MM.1S (cell line): ENCODE measurements at regions not wholly inside any gene's neighbourhood (a gene's known extent, or its start where the extent isn't known, plus 50 kb on each side); places are given as distances from the start of the nearest gene placed in this dataset.

Experiments used
- EZH2 ChIP-seq: fragments of 300-600 bp; sonication (generic); optimal IDR thresholded peaks from 2 replicates; pipeline ENCODE3; 2017; ENCODE audit warnings: low read depth, mild to moderate bottlenecking, antibody characterized with exemption, low read length, mixed read lengths
- EZH2phosphoT487 ChIP-seq: fragments of 300-600 bp; sonication (generic); IDR thresholded peaks from 2 replicates; pipeline ENCODE4 v1.6.1; 2018; ENCODE audit warnings: antibody characterized with exemption, low read length
- TF ChIP-seq, protein P1 (sequence below): fragments of 300-600 bp; sonication (generic); IDR thresholded peaks from 2 replicates; pipeline ENCODE4 v1.5.1; 2016; ENCODE audit warnings: antibody characterized with exemption, low read length, mixed read lengths

DNA sequence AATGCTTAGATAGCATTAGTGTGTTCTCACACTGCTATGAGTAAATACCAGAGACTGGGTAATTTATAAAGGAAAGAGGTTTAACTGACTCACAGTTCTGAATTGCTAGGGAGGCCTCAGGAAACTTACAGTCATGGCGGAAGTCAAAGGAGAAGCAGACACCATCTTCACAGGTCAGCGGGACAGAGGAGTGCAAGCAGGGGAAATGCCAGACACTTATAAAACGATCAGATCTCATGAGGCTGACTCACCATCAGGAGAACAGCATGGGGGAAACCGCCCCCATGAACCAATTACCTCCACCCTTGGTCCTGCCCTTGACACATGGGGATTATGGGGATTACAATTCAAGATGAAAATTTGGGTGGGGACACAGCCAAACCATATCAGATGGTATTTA, 381.5 kb upstream of the DPPA4 start:
- TF ChIP-seq EZH2phosphoT487, result no peak
- TF ChIP-seq, protein P1, sequence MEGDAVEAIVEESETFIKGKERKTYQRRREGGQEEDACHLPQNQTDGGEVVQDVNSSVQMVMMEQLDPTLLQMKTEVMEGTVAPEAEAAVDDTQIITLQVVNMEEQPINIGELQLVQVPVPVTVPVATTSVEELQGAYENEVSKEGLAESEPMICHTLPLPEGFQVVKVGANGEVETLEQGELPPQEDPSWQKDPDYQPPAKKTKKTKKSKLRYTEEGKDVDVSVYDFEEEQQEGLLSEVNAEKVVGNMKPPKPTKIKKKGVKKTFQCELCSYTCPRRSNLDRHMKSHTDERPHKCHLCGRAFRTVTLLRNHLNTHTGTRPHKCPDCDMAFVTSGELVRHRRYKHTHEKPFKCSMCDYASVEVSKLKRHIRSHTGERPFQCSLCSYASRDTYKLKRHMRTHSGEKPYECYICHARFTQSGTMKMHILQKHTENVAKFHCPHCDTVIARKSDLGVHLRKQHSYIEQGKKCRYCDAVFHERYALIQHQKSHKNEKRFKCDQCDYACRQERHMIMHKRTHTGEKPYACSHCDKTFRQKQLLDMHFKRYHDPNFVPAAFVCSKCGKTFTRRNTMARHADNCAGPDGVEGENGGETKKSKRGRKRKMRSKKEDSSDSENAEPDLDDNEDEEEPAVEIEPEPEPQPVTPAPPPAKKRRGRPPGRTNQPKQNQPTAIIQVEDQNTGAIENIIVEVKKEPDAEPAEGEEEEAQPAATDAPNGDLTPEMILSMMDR, result no peak
- TF ChIP-seq EZH2, result no peak
